GM12878 (cell line): ENCODE measurements at regions not wholly inside any gene's neighbourhood (a gene's known extent, or its start where the extent isn't known, plus 50 kb on each side); places are given as distances from the start of the nearest gene placed in this dataset.

Experiments used
- ASH2L ChIP-seq: fragments of 300-600, 200-600 bp; sonication (generic); IDR thresholded peaks from 2 replicates; pipeline ENCODE4 v1.6.1; 2017; ENCODE audit warnings: low read depth, mild to moderate bottlenecking, borderline replicate concordance
- BACH1 ChIP-seq: fragments of 450-650 bp; IDR thresholded peaks from 2 replicates; pipeline ENCODE4 v1.6.1; 2017; ENCODE audit warnings: mild to moderate bottlenecking, borderline replicate concordance
- NFXL1 ChIP-seq: fragments of 450-650 bp; IDR thresholded peaks from 2 replicates; pipeline ENCODE4 v1.6.1; 2017; ENCODE audit warnings: antibody characterized with exemption, mild to moderate bottlenecking, borderline replicate concordance
- ZSCAN29 ChIP-seq: fragments of 450-650 bp; IDR thresholded peaks from 2 replicates; pipeline ENCODE4 v1.6.1; 2017; ENCODE audit warnings: mild to moderate bottlenecking, moderate library complexity
- ZZZ3 ChIP-seq: IDR thresholded peaks from 2 replicates; pipeline ENCODE4 v1.6.1; 2011; ENCODE audit warnings: low read depth; ENCODE audit not compliant: control insufficient read depth, insufficient read length
- TF ChIP-seq, protein P1 (sequence below), 3 experiments: IDR thresholded peaks in 2 of 3; conservative IDR thresholded peaks in 1 of 3; 2 replicates each; pipeline ENCODE4 v1.5.1; 2011; ENCODE audit warnings: low read depth in 3 of 3, low read length in 3 of 3, mild to moderate bottlenecking in 3 of 3, control low read depth in 2 of 3, moderate library complexity in 2 of 3, inconsistent platforms in 1 of 3, mixed read lengths in 1 of 3; ENCODE audit not compliant: control insufficient read depth in 2 of 3, insufficient read depth in 1 of 3; ENCODE audit errors: extremely low read depth in 1 of 3

DNA sequence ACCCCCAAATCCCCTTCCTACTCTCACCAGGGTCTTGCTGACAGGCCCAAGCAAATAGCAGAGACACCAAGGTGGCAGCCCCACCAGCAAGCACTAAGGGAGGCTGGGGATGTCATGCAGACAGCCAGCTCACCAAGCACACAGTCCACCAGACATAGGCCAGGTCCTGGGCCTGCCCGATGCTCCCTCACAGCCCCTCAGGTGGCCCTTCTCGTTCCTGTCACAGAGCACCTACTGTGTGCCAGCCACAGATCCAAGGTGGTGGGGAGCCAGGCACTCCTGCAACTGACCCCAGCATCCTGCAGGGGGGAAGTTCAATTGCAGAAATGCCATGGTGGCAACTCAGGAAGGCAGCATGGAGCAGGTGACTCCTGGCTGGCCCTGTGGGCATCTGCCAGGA, 60.5 kb upstream of the PNMA1 start:
- no peak for TF ChIP-seq ZZZ3
- TF ChIP-seq, protein P1, sequence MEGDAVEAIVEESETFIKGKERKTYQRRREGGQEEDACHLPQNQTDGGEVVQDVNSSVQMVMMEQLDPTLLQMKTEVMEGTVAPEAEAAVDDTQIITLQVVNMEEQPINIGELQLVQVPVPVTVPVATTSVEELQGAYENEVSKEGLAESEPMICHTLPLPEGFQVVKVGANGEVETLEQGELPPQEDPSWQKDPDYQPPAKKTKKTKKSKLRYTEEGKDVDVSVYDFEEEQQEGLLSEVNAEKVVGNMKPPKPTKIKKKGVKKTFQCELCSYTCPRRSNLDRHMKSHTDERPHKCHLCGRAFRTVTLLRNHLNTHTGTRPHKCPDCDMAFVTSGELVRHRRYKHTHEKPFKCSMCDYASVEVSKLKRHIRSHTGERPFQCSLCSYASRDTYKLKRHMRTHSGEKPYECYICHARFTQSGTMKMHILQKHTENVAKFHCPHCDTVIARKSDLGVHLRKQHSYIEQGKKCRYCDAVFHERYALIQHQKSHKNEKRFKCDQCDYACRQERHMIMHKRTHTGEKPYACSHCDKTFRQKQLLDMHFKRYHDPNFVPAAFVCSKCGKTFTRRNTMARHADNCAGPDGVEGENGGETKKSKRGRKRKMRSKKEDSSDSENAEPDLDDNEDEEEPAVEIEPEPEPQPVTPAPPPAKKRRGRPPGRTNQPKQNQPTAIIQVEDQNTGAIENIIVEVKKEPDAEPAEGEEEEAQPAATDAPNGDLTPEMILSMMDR (IDR thresholded peaks at IDR 0.05 in 2 of 3, conservative IDR thresholded peaks at IDR 0.05 in 1 of 3; ENCODE audit: control insufficient read depth in 2 of 3, extremely low read depth in 1 of 3, insufficient read depth in 1 of 3, low read depth in 3 of 3, low read length in 3 of 3): no peak
- no peak for TF ChIP-seq BACH1
- no peak for TF ChIP-seq ASH2L
- TF ChIP-seq NFXL1: no peak
- TF ChIP-seq ZSCAN29: no peak
